K562 (cell line): ENCODE measurements at regions not wholly inside any gene's neighbourhood (a gene's known extent, or its start where the extent isn't known, plus 50 kb on each side); places are given as distances from the start of the nearest gene placed in this dataset.

Experiments
- ATAC-seq: fragments of 200-7000 bp; cut with Tn5 transposase; 3 replicates; pipeline ENCODE4 v1.9.1; 2020; ENCODE audit warnings: moderate library complexity
- BruUV-seq: library from RNA; stranded (reverse); fragments of 400-500 nt; replicated peaks from 2 replicates; lab custom pipeline; 2021; lab: Mats Ljungman, UMichigan
- CTCF ChIA-PET: fragments of 300-600 bp; formaldehyde crosslinking; extraction: SDS; loops from one replicate; lab custom pipeline; 2021; ENCODE audit warnings: low intra/inter-chr PET ratio; lab: Yijun Ruan, JAX
- POLR2A ChIA-PET: fragments of 300-600, 350-650 bp; sonication (Branson Sonifier 250); formaldehyde crosslinking; extraction: SDS; loops from one replicate; lab custom pipeline; 2021; ENCODE audit warnings: antibody characterized with exemption, inconsistent platforms; lab: Yijun Ruan, JAX
- DNase-seq, 4 experiments: peaks; one replicate each; pipeline versions ENCODE4 v3.0.0 to v3.0.0-alpha.2; 2011 to 2018; ENCODE audit warnings: low spot score in 3 of 4, mixed read lengths in 3 of 4; ENCODE audit errors: extremely low read depth in 1 of 4
- FAIRE-seq: peaks from 2 replicates; lab custom pipeline; 2011; peaks lifted over from hg19 to GRCh38; lab: Jason Lieb, UNC
- H2AFZ ChIP-seq: 2 replicates; pipeline ENCODE4 v1.6.0; 2011; ENCODE audit warnings: low read depth, low read length, control low read depth, inconsistent platforms
- H3K27ac ChIP-seq: fragments of 200-600 bp; 3 replicates; pipeline ENCODE4 v1.8.0; 2011; ENCODE audit warnings: low read depth, mild to moderate bottlenecking, control low read depth, inconsistent platforms, low read length, moderate library complexity, mixed read lengths; ENCODE audit errors: extremely low read depth
- H3K27me3 ChIP-seq, 2 experiments: fragments of 300-600 bp in 1 of 2; 2 replicates in 1 of 2; 3 replicates in 1 of 2; pipeline versions ENCODE4 v1.6.0 to v1.8.0; 2011; ENCODE audit warnings: inconsistent platforms in 2 of 2, low read length in 2 of 2, mild to moderate bottlenecking in 1 of 2, mixed read lengths in 1 of 2, moderate library complexity in 1 of 2; ENCODE audit not compliant: control insufficient read depth in 2 of 2, insufficient read depth in 2 of 2
- H3K36me3 ChIP-seq: fragments of 300-600 bp; 3 replicates; pipeline ENCODE4 v1.8.0; 2011; ENCODE audit warnings: mild to moderate bottlenecking, low read length, inconsistent platforms; ENCODE audit not compliant: control insufficient read depth, insufficient read depth
- H3K4me1 ChIP-seq, 2 experiments: fragments of 200-600 bp in 1 of 2; replicated peaks in 1 of 2; 2 replicates in 1 of 2; 3 replicates in 1 of 2; pipeline versions ENCODE4 v1.5.1 to v1.8.0; 2011; ENCODE audit warnings: inconsistent platforms in 2 of 2, low read length in 2 of 2, mild to moderate bottlenecking in 1 of 2, mixed read lengths in 1 of 2, moderate library complexity in 1 of 2; ENCODE audit not compliant: control insufficient read depth in 2 of 2, insufficient read depth in 2 of 2
- H3K4me2 ChIP-seq: 2 replicates; pipeline ENCODE4 v1.6.1; 2011; ENCODE audit warnings: low read length, control low read depth, inconsistent platforms, mixed read lengths; ENCODE audit not compliant: insufficient read depth
- H3K4me3 ChIP-seq: fragments of 200-600 bp; sonication (generic), shearing (Covaris generic); 2 replicates; pipeline ENCODE4 v1.5.1; 2016; ENCODE audit warnings: control low read depth, inconsistent platforms
- H3K79me2 ChIP-seq: fragments of 200-600 bp; 3 replicates; pipeline ENCODE4 v1.8.0; 2011; ENCODE audit warnings: low read length, inconsistent platforms; ENCODE audit not compliant: control insufficient read depth, insufficient read depth
- H3K9ac ChIP-seq, 2 experiments: 2 replicates each; pipeline versions ENCODE4 v1.6.0 to v1.6.1; 2011; ENCODE audit warnings: low read depth in 2 of 2, low read length in 2 of 2, control low read depth in 1 of 2, inconsistent platforms in 1 of 2, mild to moderate bottlenecking in 1 of 2, mixed read lengths in 1 of 2; ENCODE audit not compliant: insufficient read depth in 1 of 2
- H3K9me1 ChIP-seq: one replicate; pipeline ENCODE4 v1.6.0; 2011; ENCODE audit warnings: inconsistent platforms, mild to moderate bottlenecking, low read length, moderate library complexity; ENCODE audit not compliant: control insufficient read depth, insufficient read depth
- H3K9me3 ChIP-seq: replicated peaks from 2 replicates; pipeline ENCODE4 v1.5.1; 2011; ENCODE audit warnings: low read depth, low read length, inconsistent platforms; ENCODE audit not compliant: control insufficient read depth, insufficient read depth
- H4K20me1 ChIP-seq: replicated peaks from 2 replicates; pipeline ENCODE4 v1.6.1; 2011; ENCODE audit warnings: low read length, inconsistent platforms, mixed read lengths; ENCODE audit not compliant: control insufficient read depth, insufficient read depth
- ATF4 ChIP-seq: fragments of 450-650 bp; formaldehyde crosslinking; IDR thresholded peaks from 2 replicates; pipeline ENCODE4 v1.4.0; 2022; ENCODE audit warnings: mild to moderate bottlenecking, moderate library complexity
- CBFA2T3 ChIP-seq: fragments of 450-650 bp; IDR thresholded peaks from 2 replicates; pipeline ENCODE4 v1.6.1; 2017
- GTF3C2 ChIP-seq: IDR thresholded peaks from 3 replicates; pipeline ENCODE4 v1.6.1; 2011; ENCODE audit warnings: borderline replicate concordance, mild to moderate bottlenecking, moderate library complexity; ENCODE audit not compliant: insufficient read length; ENCODE audit errors: extremely low read depth
- HDAC1 ChIP-seq, 2 experiments: fragments of 450-650 bp; IDR thresholded peaks; 2 replicates each; pipeline ENCODE4 v1.6.1; 2016 to 2017; ENCODE audit warnings: inconsistent platforms in 1 of 2, mild to moderate bottlenecking in 1 of 2, moderate library complexity in 1 of 2
- MLLT1 ChIP-seq, 2 experiments: fragments of 450-650 bp; IDR thresholded peaks; 2 replicates each; pipeline ENCODE4 v1.6.1; 2016
- MLX ChIP-seq, 2 experiments: fragments of 450-650 bp in 1 of 2; sonication (generic) in 1 of 2; formaldehyde crosslinking; conservative IDR thresholded peaks; 2 replicates each; pipeline versions ENCODE4 v1.4.0 to v1.8.1; 2020 to 2022; ENCODE audit warnings: mild to moderate bottlenecking in 1 of 2, missing genetic modification reagents in 1 of 2
- MTF1 ChIP-seq: fragments of 250-450 bp; sonication (Bioruptor Pico); IDR thresholded peaks from 2 replicates; pipeline ENCODE4 v1.9.0; 2021; ENCODE audit warnings: moderate library complexity, mild to moderate bottlenecking, inconsistent platforms, borderline replicate concordance
- MYNN ChIP-seq, 2 experiments: sonication (generic); formaldehyde crosslinking in 1 of 2; IDR thresholded peaks; 2 replicates each; pipeline versions ENCODE4 v1.5.0 to v1.6.1; 2016 to 2020; ENCODE audit warnings: antibody characterized with exemption in 1 of 2, missing genetic modification reagents in 1 of 2
- NFRKB ChIP-seq: fragments of 450-650 bp; IDR thresholded peaks from 2 replicates; pipeline ENCODE4 v1.6.1; 2016; ENCODE audit warnings: low read depth
- PHB ChIP-seq: fragments of 250-450 bp; sonication (Bioruptor Pico); IDR thresholded peaks from 2 replicates; pipeline ENCODE4 v1.5.0; 2021
- RFX1 ChIP-seq: fragments of 450-650 bp; IDR thresholded peaks from 2 replicates; pipeline ENCODE4 v1.6.1; 2016; ENCODE audit warnings: mild to moderate bottlenecking, moderate library complexity
- ZBTB43 ChIP-seq: sonication (generic); formaldehyde crosslinking; IDR thresholded peaks from 2 replicates; pipeline ENCODE4 v1.8.0; 2023; ENCODE audit warnings: mild to moderate bottlenecking, missing genetic modification reagents
- ZNF175 ChIP-seq: fragments of 200-800 bp; sonication (Bioruptor generic); IDR thresholded peaks from 2 replicates; pipeline ENCODE4 v1.6.1; 2016; ENCODE audit warnings: low read depth, mild to moderate bottlenecking, missing genetic modification characterization, missing compliant biosample characterization
- ZNF347 ChIP-seq: fragments of 450-650 bp; formaldehyde crosslinking; IDR thresholded peaks from 2 replicates; pipeline ENCODE4 v1.4.0; 2020; ENCODE audit warnings: low read depth, mild to moderate bottlenecking, moderate library complexity
- ZNF354B ChIP-seq: fragments of 250-450 bp; sonication (Bioruptor Pico); IDR thresholded peaks from 2 replicates; pipeline ENCODE4 v1.4.0; 2020
- ZNF583 ChIP-seq: fragments of 250-450 bp; sonication (Bioruptor Pico); IDR thresholded peaks from 2 replicates; pipeline ENCODE4 v1.4.0; 2020
- WGBS: fragments of 100-300 bp; shearing (Covaris generic); methylation state at CpG from one replicate; pipeline ENCODE4 v1.1.6; 2016; ENCODE audit warnings: low coverage, mixed read lengths; ENCODE audit not compliant: insufficient coverage; ENCODE audit errors: missing lambda C conversion rate; 5-methylcytosine and 5-hydroxymethylcytosine counted together
- in situ Hi-C: fragments of 300-500 bp; cut with MboI; formaldehyde crosslinking; loops from 4 replicates; pipeline ENCODE4 v1.15.0; 2018; ENCODE audit warnings: inconsistent platforms, mixed read lengths
- intact Hi-C: fragments of 100-400 bp; cut with micrococcal nuclease; formaldehyde crosslinking; loops from 2 replicates; pipeline ENCODE4 v1.14.2; 2022

GRCh38 chr11:45546366-45546765 is 119.1 kb downstream of the CHST1 start:
- 0% methylated on average over 3 of the region's 3 CpGs for WGBS
- H3K27ac ChIP-seq = no peak overlapping the region
- no peaks in the 10 kb centered on the region for H3K36me3 ChIP-seq
- H3K9ac ChIP-seq = no peak overlapping the region
- H3K9me1 ChIP-seq = no peaks in the 10 kb centered on the region
- ATAC-seq (no peak), DNase-seq (no peak), FAIRE-seq (no peak)
- no peak overlapping the region for H3K4me2 ChIP-seq
- no peaks in the 10 kb centered on the region for H3K9me3 ChIP-seq
- no peaks in the 10 kb centered on the region; the same call in 1 of the 2 replicates for H4K20me1 ChIP-seq
- H2AFZ ChIP-seq = no peak overlapping the region
- intact Hi-C loops = no loop called here
- no TSS peak for BruUV-seq
- H3K27me3 ChIP-seq = peaks cover 0 to 3% of the 10 kb centered on the region in 2 experiments; a peak in 1 of 5 replicates
- ChIA-PET POLR2A (no interaction called here), CTCF (no interaction called here)
- in situ Hi-C loops = no loop called here
- H3K4me1 ChIP-seq = no peaks in the 10 kb centered on the region
- H3K4me3 ChIP-seq = no peak overlapping the region
- H3K79me2 ChIP-seq = no peaks in the 10 kb centered on the region
- TF ChIP-seq MLLT1 (IDR thresholded peaks at IDR 0.05) (no peak), RFX1 (no peak), ZBTB43 (CRISPR knock-in tag) (no peak), ATF4 (CRISPR knock-in tag) (no peak), HDAC1 (IDR thresholded peaks at IDR 0.05) (no peak), ZNF583 (no peak), MTF1 (CRISPR knock-in tag) (no peak), CBFA2T3 (no peak), ZNF347 (no peak), GTF3C2 (no peak), ZNF175 (CRISPR knock-in tag) (no peak), MYNN (IDR thresholded peaks at IDR 0.05) (no peak), MYNN (CRISPR knock-in tag; IDR thresholded peaks at IDR 0.05) (no peak), ZNF354B (no peak), MLX (CRISPR knock-in tag; conservative IDR thresholded peaks at IDR 0.05) (no peak), PHB (CRISPR knock-in tag) (no peak), NFRKB (no peak)
